SU-DHL-6 (cell line): ENCODE measurements at regions not wholly inside any gene's neighbourhood (a gene's known extent, or its start where the extent isn't known, plus 50 kb on each side); places are given as distances from the start of the nearest gene placed in this dataset.

Experiments used
- EZH2phosphoT487 ChIP-seq: fragments of 200-600 bp; sonication (generic), shearing (Covaris generic); conservative IDR thresholded peaks from 2 replicates; pipeline ENCODE4 v1.6.1; 2018; ENCODE audit warnings: mild to moderate bottlenecking, antibody characterized with exemption, low read length, moderate library complexity, mixed read lengths
- TF ChIP-seq, protein P1 (sequence below): fragments of 200-600 bp; sonication (generic); IDR thresholded peaks from one replicate; pipeline ENCODE4 v1.5.1; 2017; ENCODE audit warnings: antibody characterized with exemption, mild to moderate bottlenecking, low read length, moderate library complexity; ENCODE audit not compliant: insufficient read depth, poor library complexity, severe bottlenecking

DNA sequence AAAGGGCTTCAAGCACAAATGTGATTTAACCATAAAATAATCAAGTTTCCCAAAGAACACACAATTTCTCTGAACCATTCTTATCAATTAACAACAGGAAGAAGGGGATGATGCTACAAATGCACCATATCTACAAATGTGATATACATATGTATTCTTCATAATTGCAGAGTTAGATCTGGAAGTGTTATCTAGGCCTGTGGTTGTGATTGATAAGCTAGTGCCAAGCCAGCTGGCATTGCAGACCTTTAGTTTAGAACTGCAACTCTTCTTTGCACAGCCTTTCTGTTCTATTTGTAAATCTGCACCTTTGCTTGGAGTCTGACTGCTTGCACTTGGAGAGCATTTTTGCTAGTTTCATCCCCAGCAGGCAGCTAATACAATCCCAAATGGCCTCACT, 145.5 kb upstream of the NPY2R start:
- TF ChIP-seq, protein P1, sequence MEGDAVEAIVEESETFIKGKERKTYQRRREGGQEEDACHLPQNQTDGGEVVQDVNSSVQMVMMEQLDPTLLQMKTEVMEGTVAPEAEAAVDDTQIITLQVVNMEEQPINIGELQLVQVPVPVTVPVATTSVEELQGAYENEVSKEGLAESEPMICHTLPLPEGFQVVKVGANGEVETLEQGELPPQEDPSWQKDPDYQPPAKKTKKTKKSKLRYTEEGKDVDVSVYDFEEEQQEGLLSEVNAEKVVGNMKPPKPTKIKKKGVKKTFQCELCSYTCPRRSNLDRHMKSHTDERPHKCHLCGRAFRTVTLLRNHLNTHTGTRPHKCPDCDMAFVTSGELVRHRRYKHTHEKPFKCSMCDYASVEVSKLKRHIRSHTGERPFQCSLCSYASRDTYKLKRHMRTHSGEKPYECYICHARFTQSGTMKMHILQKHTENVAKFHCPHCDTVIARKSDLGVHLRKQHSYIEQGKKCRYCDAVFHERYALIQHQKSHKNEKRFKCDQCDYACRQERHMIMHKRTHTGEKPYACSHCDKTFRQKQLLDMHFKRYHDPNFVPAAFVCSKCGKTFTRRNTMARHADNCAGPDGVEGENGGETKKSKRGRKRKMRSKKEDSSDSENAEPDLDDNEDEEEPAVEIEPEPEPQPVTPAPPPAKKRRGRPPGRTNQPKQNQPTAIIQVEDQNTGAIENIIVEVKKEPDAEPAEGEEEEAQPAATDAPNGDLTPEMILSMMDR, result no peak
- TF ChIP-seq EZH2phosphoT487, result no peak
